Anterior cingulate cortex (tissue), 58 donors: ENCODE measurements at regions not wholly inside any gene's neighbourhood (a gene's known extent, or its start where the extent isn't known, plus 50 kb on each side); places are given as distances from the start of the nearest gene placed in this dataset.

Experiments
- DNase-seq, 58 donors: peaks; one replicate each; lab custom pipeline; 2025; lab: John Stamatoyannopoulos, UW

GRCh38 chr13:105448811-105449210 is 1086.7 kb downstream of the EFNB2 start:
- DNase-seq: no peak

GRCh38 chr13:105446197-105446596 is 1089.3 kb downstream of the EFNB2 start:
- DNase-seq: no peak

GRCh38 chr13:105445796-105446195 is 1089.7 kb downstream of the EFNB2 start:
- no peak for DNase-seq

- no peak for DNase-seq
These were observed 1092.3 kb downstream of the EFNB2 start for GRCh38 chr13:105442949-105443699.

- DNase-seq: no peak
These were observed 1093.4 kb downstream of the EFNB2 start for GRCh38 chr13:105442040-105442439.

- DNase-seq: no peak
These were observed 1094.3 kb downstream of the EFNB2 start for GRCh38 chr13:105441051-105441750.

- no peak for DNase-seq
These were observed 1098.5 kb downstream of the EFNB2 start for GRCh38 chr13:105436943-105437342.

- DNase-seq: no peak
These were observed 1103.0 kb downstream of the EFNB2 start for GRCh38 chr13:105432438-105432837.

- DNase-seq: no peak
These were observed 1106.7 kb downstream of the EFNB2 start for GRCh38 chr13:105428811-105429210.

- DNase-seq: no peak
These were observed 1109.0 kb downstream of the EFNB2 start for GRCh38 chr13:105426441-105426840.

- no peak for DNase-seq
These were observed 1120.8 kb downstream of the EFNB2 start for GRCh38 chr13:105414639-105415038.

GRCh38 chr13:105412171-105412570 is 1123.3 kb downstream of the EFNB2 start:
- no peak for DNase-seq

- DNase-seq: peak in 38 of 58 donors; percentile 1 to 60 (median 14)
These were observed 1124.9 kb downstream of the EFNB2 start for GRCh38 chr13:105410602-105411001.

GRCh38 chr13:105406551-105406950 is 1128.9 kb downstream of the EFNB2 start:
- no peak for DNase-seq

- no peak for DNase-seq
These were observed 1132.4 kb downstream of the EFNB2 start for GRCh38 chr13:105403086-105403485.

GRCh38 chr13:105395041-105395440 is 1140.4 kb downstream of the EFNB2 start:
- no peak for DNase-seq

- no peak for DNase-seq
These were observed 1146.1 kb downstream of the EFNB2 start for GRCh38 chr13:105389373-105389772.

- peak in 1 of 58 donors; percentile 6 for DNase-seq
These were observed 1158.0 kb downstream of the EFNB2 start for GRCh38 chr13:105377452-105377851.

- no peak for DNase-seq
These were observed 1165.3 kb downstream of the EFNB2 start for GRCh38 chr13:105370011-105370650.

GRCh38 chr13:105368781-105369180 is 1166.7 kb downstream of the EFNB2 start:
- no peak for DNase-seq

GRCh38 chr13:105365831-105366230 is 1169.6 kb downstream of the EFNB2 start:
- no peak for DNase-seq
